Loucy (cell line): ENCODE measurements at regions not wholly inside any gene's neighbourhood (a gene's known extent, or its start where the extent isn't known, plus 50 kb on each side); places are given as distances from the start of the nearest gene placed in this dataset.
"Not testable (repeated sequence)": the region's sequence is repeated elsewhere in the genome, so short reads cannot be mapped to it uniquely, and the experiment has no call there.

Experiments
- H2AFZ ChIP-seq: fragments of 200-600 bp; sonication (generic); 2 replicates; pipeline ENCODE4 v1.6.0; 2016; ENCODE audit warnings: antibody characterized with exemption, mild to moderate bottlenecking, low read length, moderate library complexity
- H3F3A ChIP-seq: fragments of 200-600 bp; 2 replicates; pipeline ENCODE4 v1.6.0; 2016; ENCODE audit warnings: antibody characterized with exemption, low read depth, mild to moderate bottlenecking
- H3K27me3 ChIP-seq: fragments of 200-600 bp; sonication (generic); 2 replicates; pipeline ENCODE4 v1.6.1; 2014; ENCODE audit warnings: low read length, mild to moderate bottlenecking; ENCODE audit not compliant: insufficient read depth, poor library complexity, severe bottlenecking
- H3K36me3 ChIP-seq: fragments of 200-600 bp; sonication (generic); 2 replicates; pipeline ENCODE4 v1.6.1; 2016; ENCODE audit warnings: low read length; ENCODE audit not compliant: insufficient read depth
- H3K4me1 ChIP-seq: fragments of 200-600 bp; sonication (generic); 2 replicates; pipeline ENCODE4 v1.5.1; 2014; ENCODE audit warnings: low read length, mild to moderate bottlenecking; ENCODE audit not compliant: insufficient read depth, poor library complexity, severe bottlenecking
- H3K4me2 ChIP-seq: fragments of 200-600 bp; sonication (generic); 2 replicates; pipeline ENCODE4 v1.6.0; 2014; ENCODE audit warnings: antibody characterized with exemption, low read length, low read depth, mild to moderate bottlenecking; ENCODE audit not compliant: poor library complexity, severe bottlenecking
- H3K4me3 ChIP-seq: fragments of 200-600 bp; sonication (generic); 2 replicates; pipeline ENCODE4 v1.5.1; 2014; ENCODE audit warnings: low read length, mild to moderate bottlenecking, mixed read lengths; ENCODE audit not compliant: poor library complexity, severe bottlenecking
- H3K79me2 ChIP-seq: fragments of 200-600 bp; sonication (generic); 2 replicates; pipeline ENCODE4 v1.6.1; 2014; ENCODE audit warnings: low read length; ENCODE audit not compliant: insufficient read depth
- H3K9ac ChIP-seq: fragments of 200-600 bp; sonication (generic); 2 replicates; pipeline ENCODE4 v1.6.0; 2014; ENCODE audit warnings: mild to moderate bottlenecking, low read depth, low read length, moderate library complexity; ENCODE audit not compliant: poor library complexity, severe bottlenecking
- H3K9me2 ChIP-seq: fragments of 200-600 bp; sonication (generic); replicated peaks from 2 replicates; pipeline ENCODE4 v1.6.1; 2016; ENCODE audit warnings: low read depth, low read length, mixed read lengths
- H3K9me3 ChIP-seq: fragments of 200-600 bp; sonication (generic); 2 replicates; pipeline ENCODE4 v1.6.1; 2014; ENCODE audit warnings: mild to moderate bottlenecking, antibody characterized with exemption, low read length, low read depth; ENCODE audit not compliant: insufficient read depth
- H4K20me1 ChIP-seq: fragments of 200-600 bp; sonication (generic); 2 replicates; pipeline ENCODE4 v1.6.0; 2014; ENCODE audit warnings: antibody characterized with exemption, low read length, mild to moderate bottlenecking; ENCODE audit not compliant: insufficient read depth, poor library complexity, severe bottlenecking
- EZH2phosphoT487 ChIP-seq: fragments of 200-600 bp; IDR thresholded peaks from 2 replicates; pipeline ENCODE4 v1.6.1; 2018; ENCODE audit warnings: antibody characterized with exemption, mild to moderate bottlenecking, moderate library complexity, borderline replicate concordance
- TF ChIP-seq, protein P1 (sequence below): fragments of 200-600 bp; sonication (generic); conservative IDR thresholded peaks from 2 replicates; pipeline ENCODE4 v1.5.1; 2014; ENCODE audit warnings: mild to moderate bottlenecking, antibody characterized with exemption, low read length

- Histone ChIP-seq H3K4me3 (no peak overlapping the region), H3K9me3 (no peaks in the 10 kb centered on the region), H3F3A (no peaks in the 10 kb centered on the region), H3K4me2 (no peak overlapping the region), H3K9me2 (no peaks in the 10 kb centered on the region), H3K27me3 (no peaks in the 10 kb centered on the region), H3K36me3 (no peaks in the 10 kb centered on the region), H3K79me2 (no peaks in the 10 kb centered on the region), H2AFZ (no peak overlapping the region), H3K9ac (no peak overlapping the region), H4K20me1 (no peaks in the 10 kb centered on the region), H3K4me1 (no peaks in the 10 kb centered on the region)
- TF ChIP-seq, protein P1, sequence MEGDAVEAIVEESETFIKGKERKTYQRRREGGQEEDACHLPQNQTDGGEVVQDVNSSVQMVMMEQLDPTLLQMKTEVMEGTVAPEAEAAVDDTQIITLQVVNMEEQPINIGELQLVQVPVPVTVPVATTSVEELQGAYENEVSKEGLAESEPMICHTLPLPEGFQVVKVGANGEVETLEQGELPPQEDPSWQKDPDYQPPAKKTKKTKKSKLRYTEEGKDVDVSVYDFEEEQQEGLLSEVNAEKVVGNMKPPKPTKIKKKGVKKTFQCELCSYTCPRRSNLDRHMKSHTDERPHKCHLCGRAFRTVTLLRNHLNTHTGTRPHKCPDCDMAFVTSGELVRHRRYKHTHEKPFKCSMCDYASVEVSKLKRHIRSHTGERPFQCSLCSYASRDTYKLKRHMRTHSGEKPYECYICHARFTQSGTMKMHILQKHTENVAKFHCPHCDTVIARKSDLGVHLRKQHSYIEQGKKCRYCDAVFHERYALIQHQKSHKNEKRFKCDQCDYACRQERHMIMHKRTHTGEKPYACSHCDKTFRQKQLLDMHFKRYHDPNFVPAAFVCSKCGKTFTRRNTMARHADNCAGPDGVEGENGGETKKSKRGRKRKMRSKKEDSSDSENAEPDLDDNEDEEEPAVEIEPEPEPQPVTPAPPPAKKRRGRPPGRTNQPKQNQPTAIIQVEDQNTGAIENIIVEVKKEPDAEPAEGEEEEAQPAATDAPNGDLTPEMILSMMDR = no peak
- TF ChIP-seq EZH2phosphoT487 = no peak
Observed at GRCh38 chr3:105285653-105286241, 81.0 kb upstream of the ALCAM start.

GRCh38 chr3:105293441-105293840, 73.3 kb upstream of the ALCAM start:
- H3K27me3 ChIP-seq = no peaks in the 10 kb centered on the region
- TF ChIP-seq, protein P1 = no peak
- no peak for TF ChIP-seq EZH2phosphoT487

GRCh38 chr3:105296182-105296822, 70.4 kb upstream of the ALCAM start:
- H3K36me3 ChIP-seq, H2AFZ ChIP-seq, H3K9ac ChIP-seq, H3K4me3 ChIP-seq, H3K27me3 ChIP-seq, H3F3A ChIP-seq, H3K9me3 ChIP-seq, H3K4me1 ChIP-seq, H3K4me2 ChIP-seq, H4K20me1 ChIP-seq, H3K9me2 ChIP-seq, H3K79me2 ChIP-seq: not testable (repeated sequence)

More at GRCh38 chr3:105293441-105293840, 73.3 kb upstream of the ALCAM start:
- Histone ChIP-seq H3K9me2 (no peaks in the 10 kb centered on the region), H3K9ac (no peak overlapping the region), H3F3A (no peaks in the 10 kb centered on the region), H3K36me3 (no peaks in the 10 kb centered on the region), H3K79me2 (no peaks in the 10 kb centered on the region), H3K4me3 (no peak overlapping the region), H3K4me2 (no peak overlapping the region), H4K20me1 (no peaks in the 10 kb centered on the region), H3K4me1 (no peaks in the 10 kb centered on the region), H3K9me3 (no peaks in the 10 kb centered on the region), H2AFZ (no peak overlapping the region)

- Histone ChIP-seq H3K36me3 (no peaks in the 10 kb centered on the region), H3K9me2 (no peaks in the 10 kb centered on the region), H3F3A (no peaks in the 10 kb centered on the region), H2AFZ (no peak overlapping the region), H3K9me3 (0 out of 2 replicates have a peak, but pooled peaks cover 3% of the 10 kb centered on the region), H3K9ac (no peak overlapping the region), H3K4me2 (no peak overlapping the region), H3K4me3 (no peak overlapping the region), H3K4me1 (no peaks in the 10 kb centered on the region), H3K79me2 (no peaks in the 10 kb centered on the region), H4K20me1 (no peaks in the 10 kb centered on the region), H3K27me3 (no peaks in the 10 kb centered on the region)
- TF ChIP-seq, protein P1 = no peak
- TF ChIP-seq EZH2phosphoT487 = no peak
Observed at GRCh38 chr3:105304487-105304886, 62.2 kb upstream of the ALCAM start.
